ENCODE measurements at regions not wholly inside any gene's neighbourhood (a gene's known extent, or its start where the extent isn't known, plus 50 kb on each side); places are given as distances from the start of the nearest gene placed in this dataset.

- H3K27me3 ChIP-seq (ENCODE audit: insufficient read depth, low read length, poor library complexity): peaks cover 7% of the 10 kb centered on the region
- TF ChIP-seq EZH2 (IDR thresholded peaks at IDR 0.05; ENCODE audit: borderline replicate concordance, low read depth, low read length, severe bottlenecking) (no peak), CTCF (IDR thresholded peaks at IDR 0.05; ENCODE audit: borderline replicate concordance, extremely low read depth, low read length, poor library complexity, severe bottlenecking) (no peak)
- no peak overlapping the region for H2AFZ ChIP-seq (ENCODE audit: low read depth, low read length)
- H3K9me3 ChIP-seq (ENCODE audit: insufficient read depth, low read length, severe bottlenecking): no peaks in the 10 kb centered on the region
- peaks cover 3% of the 10 kb centered on the region; the same call in 1 of the 2 replicates for H4K20me1 ChIP-seq (ENCODE audit: insufficient read depth, low read length)
- no peak overlapping the region for H3K4me3 ChIP-seq (ENCODE audit: low read depth in 1 of 2, low read length in 2 of 2)
- H3K4me2 ChIP-seq (ENCODE audit: insufficient read depth, low read length): no peak overlapping the region
- H3K4me1 ChIP-seq (ENCODE audit: insufficient read depth, low read length): no peaks in the 10 kb centered on the region
- no peaks in the 10 kb centered on the region for H3K36me3 ChIP-seq (ENCODE audit: insufficient read depth, low read length)
- DNase-seq (no peak), ATAC-seq (ENCODE audit: insufficient read depth, low read depth) (no peak)
- no peak overlapping the region for H3K27ac ChIP-seq (ENCODE audit: low read length)
- H3K79me2 ChIP-seq (ENCODE audit: insufficient read depth, low read length): no peaks in the 10 kb centered on the region
- no peak overlapping the region for H3K9ac ChIP-seq (ENCODE audit: low read depth, low read length)
Measured at GRCh38 chr1:5662086-5662743, 330.0 kb downstream of the NPHP4 start.

GRCh38 chr1:5661196-5662085, 330.8 kb downstream of the NPHP4 start:
- H3K27ac ChIP-seq (ENCODE audit: low read length): no peak overlapping the region
- DNase-seq: no peak
- H3K4me2 ChIP-seq (ENCODE audit: insufficient read depth, low read length): no peak overlapping the region

GRCh38 chr1:5660141-5660935, 331.9 kb downstream of the NPHP4 start:
- peaks cover 3% of the 10 kb centered on the region; the same call in 1 of the 2 replicates for H4K20me1 ChIP-seq (ENCODE audit: insufficient read depth, low read length)
- peaks cover 7% of the 10 kb centered on the region for H3K27me3 ChIP-seq (ENCODE audit: insufficient read depth, low read length, poor library complexity)
- no peaks in the 10 kb centered on the region for H3K79me2 ChIP-seq (ENCODE audit: insufficient read depth, low read length)
- H3K9me3 ChIP-seq (ENCODE audit: insufficient read depth, low read length, severe bottlenecking): no peaks in the 10 kb centered on the region
- H3K4me1 ChIP-seq (ENCODE audit: insufficient read depth, low read length): no peaks in the 10 kb centered on the region
- no peak overlapping the region for H2AFZ ChIP-seq (ENCODE audit: low read depth, low read length)
- H3K4me3 ChIP-seq (ENCODE audit: low read depth in 1 of 2, low read length in 2 of 2): no peak overlapping the region
- H3K4me2 ChIP-seq (ENCODE audit: insufficient read depth, low read length): no peak overlapping the region
- no peak overlapping the region for H3K9ac ChIP-seq (ENCODE audit: low read depth, low read length)
- ATAC-seq (ENCODE audit: insufficient read depth, low read depth): no peak
- H3K36me3 ChIP-seq (ENCODE audit: insufficient read depth, low read length): no peaks in the 10 kb centered on the region
- TF ChIP-seq EZH2 (IDR thresholded peaks at IDR 0.05; ENCODE audit: borderline replicate concordance, low read depth, low read length, severe bottlenecking) (no peak), CTCF (IDR thresholded peaks at IDR 0.05; ENCODE audit: borderline replicate concordance, extremely low read depth, low read length, poor library complexity, severe bottlenecking) (no peak)
- no peak overlapping the region for H3K27ac ChIP-seq (ENCODE audit: low read length)
- no peak for DNase-seq

More at GRCh38 chr1:5661196-5662085, 330.8 kb downstream of the NPHP4 start:
- H3K4me3 ChIP-seq (ENCODE audit: low read depth in 1 of 2, low read length in 2 of 2): no peak overlapping the region
- H3K4me1 ChIP-seq (ENCODE audit: insufficient read depth, low read length): no peaks in the 10 kb centered on the region
- no peaks in the 10 kb centered on the region for H3K9me3 ChIP-seq (ENCODE audit: insufficient read depth, low read length, severe bottlenecking)
- H3K9ac ChIP-seq (ENCODE audit: low read depth, low read length): no peak overlapping the region
- no peak for ATAC-seq (ENCODE audit: insufficient read depth, low read depth)
- H2AFZ ChIP-seq (ENCODE audit: low read depth, low read length): no peak overlapping the region
- H4K20me1 ChIP-seq (ENCODE audit: insufficient read depth, low read length): peaks cover 3% of the 10 kb centered on the region; the same call in 1 of the 2 replicates
- H3K27me3 ChIP-seq (ENCODE audit: insufficient read depth, low read length, poor library complexity): peaks cover 7% of the 10 kb centered on the region
- H3K79me2 ChIP-seq (ENCODE audit: insufficient read depth, low read length): no peaks in the 10 kb centered on the region
- TF ChIP-seq CTCF (IDR thresholded peaks at IDR 0.05; ENCODE audit: borderline replicate concordance, extremely low read depth, low read length, poor library complexity, severe bottlenecking) (no peak), EZH2 (IDR thresholded peaks at IDR 0.05; ENCODE audit: borderline replicate concordance, low read depth, low read length, severe bottlenecking) (no peak)
- no peaks in the 10 kb centered on the region for H3K36me3 ChIP-seq (ENCODE audit: insufficient read depth, low read length)
